Stimulated activated effector memory CD8-positive, alpha-beta T cell treated with anti-CD3 and anti-CD28 coated beads, Interleukin-12 subunit alpha, Interleukin-12 subunit beta, amount 100 ng/mL, for 72 hours (primary cell): ENCODE measurements at regions not wholly inside any gene's neighbourhood (a gene's known extent, or its start where the extent isn't known, plus 50 kb on each side); places are given as distances from the start of the nearest gene placed in this dataset.

Experiments
- ATAC-seq: fragments of 150-1000 bp; cut with Tn5 transposase; 2 replicates; pipeline ENCODE4 v1.10.0; 2021
- DNase-seq, 2 donors: peaks; one replicate each; pipeline ENCODE4 v3.0.0; 2021 to 2022; ENCODE audit warnings: low spot score in 2 of 2
- H3K27ac Mint-ChIP-seq: one replicate; pipeline ENCODE4 v1.8.0; 2022; ENCODE audit warnings: mild to moderate bottlenecking, mixed read lengths
- H3K36me3 Mint-ChIP-seq: one replicate; pipeline ENCODE4 v1.8.0; 2022; ENCODE audit warnings: mild to moderate bottlenecking, mixed read lengths
- H3K4me1 Mint-ChIP-seq: one replicate; pipeline ENCODE4 v1.8.0; 2022; ENCODE audit warnings: mixed read lengths
- H3K4me3 Mint-ChIP-seq: one replicate; pipeline ENCODE4 v1.8.0; 2022; ENCODE audit warnings: mild to moderate bottlenecking, mixed read lengths
- H3K9me3 Mint-ChIP-seq: one replicate; pipeline ENCODE4 v1.8.0; 2022; ENCODE audit warnings: mixed read lengths

GRCh38 chr2:10964052-10964790, 52.5 kb downstream of the KCNF1 start:
- Mint-ChIP-seq H3K4me3 (no peak overlapping the region), H3K36me3 (no peaks in the 10 kb centered on the region), H3K27ac (no peak overlapping the region), H3K9me3 (no peaks in the 10 kb centered on the region), H3K4me1 (no peaks in the 10 kb centered on the region)
- DNase-seq = no peak
- ATAC-seq = no peak

DNA sequence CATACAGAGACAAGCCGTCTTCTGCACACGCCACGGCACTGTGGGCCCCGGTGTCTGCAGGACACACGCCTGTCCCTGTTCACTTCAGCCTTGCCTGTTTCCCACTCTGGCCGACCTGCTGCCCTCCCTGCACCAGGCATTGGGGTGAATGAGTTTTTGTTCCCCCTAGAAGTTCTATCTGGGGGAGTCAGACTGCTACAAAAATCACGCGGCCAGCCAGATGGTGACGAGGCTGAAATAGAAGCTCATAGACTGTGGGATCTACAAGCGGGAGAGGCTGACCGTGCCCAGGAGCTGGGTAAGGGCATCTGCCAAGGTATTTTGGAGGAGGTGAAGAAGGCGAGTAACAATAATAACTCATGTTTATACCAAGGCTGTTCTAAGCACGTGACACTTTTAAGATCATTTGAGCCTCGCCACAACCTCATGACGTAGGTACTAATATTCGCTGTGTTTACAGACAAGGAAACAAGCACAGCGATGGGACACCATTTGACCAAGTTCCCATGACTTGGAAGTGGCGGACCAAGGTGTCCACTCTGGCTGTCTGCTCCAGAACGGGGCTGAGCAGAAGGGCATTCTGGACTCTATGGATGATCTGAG, 53.6 kb downstream of the KCNF1 start:
- no peak for DNase-seq
- H3K4me3 Mint-ChIP-seq = no peak overlapping the region
- H3K4me1 Mint-ChIP-seq = no peaks in the 10 kb centered on the region
- no peaks in the 10 kb centered on the region for H3K36me3 Mint-ChIP-seq
- H3K9me3 Mint-ChIP-seq = no peaks in the 10 kb centered on the region
- no peak overlapping the region for H3K27ac Mint-ChIP-seq
- no peak for ATAC-seq

- no peak for DNase-seq
- H3K4me1 Mint-ChIP-seq = no peaks in the 10 kb centered on the region
- H3K4me3 Mint-ChIP-seq = no peak overlapping the region
- H3K36me3 Mint-ChIP-seq = no peaks in the 10 kb centered on the region
- no peak for ATAC-seq
- H3K27ac Mint-ChIP-seq = no peak overlapping the region
- no peaks in the 10 kb centered on the region for H3K9me3 Mint-ChIP-seq
Measured at GRCh38 chr2:10966056-10966455, 54.3 kb downstream of the KCNF1 start.

- no peaks in the 10 kb centered on the region for H3K9me3 Mint-ChIP-seq
- no peak for DNase-seq
- H3K4me3 Mint-ChIP-seq = no peak overlapping the region
- ATAC-seq = no peak
- H3K27ac Mint-ChIP-seq = no peak overlapping the region
- H3K36me3 Mint-ChIP-seq = no peaks in the 10 kb centered on the region
- no peaks in the 10 kb centered on the region for H3K4me1 Mint-ChIP-seq
Measured at GRCh38 chr2:10966741-10967140, 55.0 kb downstream of the KCNF1 start.

- no peak overlapping the region for H3K27ac Mint-ChIP-seq
- DNase-seq = no peak
- H3K9me3 Mint-ChIP-seq = no peaks in the 10 kb centered on the region
- H3K36me3 Mint-ChIP-seq = no peaks in the 10 kb centered on the region
- no peaks in the 10 kb centered on the region for H3K4me1 Mint-ChIP-seq
- no peak for ATAC-seq
- no peak overlapping the region for H3K4me3 Mint-ChIP-seq
Measured at GRCh38 chr2:10968176-10968575, 56.4 kb downstream of the KCNF1 start.

- H3K4me3 Mint-ChIP-seq = no peak overlapping the region
- H3K36me3 Mint-ChIP-seq = no peaks in the 10 kb centered on the region
- no peak overlapping the region for H3K27ac Mint-ChIP-seq
- H3K9me3 Mint-ChIP-seq = no peaks in the 10 kb centered on the region
- no peak for ATAC-seq
- no peak for DNase-seq
- H3K4me1 Mint-ChIP-seq = no peaks in the 10 kb centered on the region
Measured at GRCh38 chr2:10970666-10971065, 58.9 kb downstream of the KCNF1 start.

GRCh38 chr2:10971161-10971887, 59.6 kb downstream of the KCNF1 start:
- Mint-ChIP-seq H3K36me3 (no peaks in the 10 kb centered on the region), H3K4me1 (no peaks in the 10 kb centered on the region), H3K9me3 (no peaks in the 10 kb centered on the region), H3K27ac (no peak overlapping the region), H3K4me3 (no peak overlapping the region)
- ATAC-seq (no peak), DNase-seq (no peak)

GRCh38 chr2:10971888-10972260, 60.1 kb downstream of the KCNF1 start:
- Mint-ChIP-seq H3K4me1 (no peaks in the 10 kb centered on the region), H3K4me3 (no peak overlapping the region), H3K9me3 (no peaks in the 10 kb centered on the region), H3K27ac (no peak overlapping the region), H3K36me3 (no peaks in the 10 kb centered on the region)
- no peak for DNase-seq
- no peak for ATAC-seq

DNA sequence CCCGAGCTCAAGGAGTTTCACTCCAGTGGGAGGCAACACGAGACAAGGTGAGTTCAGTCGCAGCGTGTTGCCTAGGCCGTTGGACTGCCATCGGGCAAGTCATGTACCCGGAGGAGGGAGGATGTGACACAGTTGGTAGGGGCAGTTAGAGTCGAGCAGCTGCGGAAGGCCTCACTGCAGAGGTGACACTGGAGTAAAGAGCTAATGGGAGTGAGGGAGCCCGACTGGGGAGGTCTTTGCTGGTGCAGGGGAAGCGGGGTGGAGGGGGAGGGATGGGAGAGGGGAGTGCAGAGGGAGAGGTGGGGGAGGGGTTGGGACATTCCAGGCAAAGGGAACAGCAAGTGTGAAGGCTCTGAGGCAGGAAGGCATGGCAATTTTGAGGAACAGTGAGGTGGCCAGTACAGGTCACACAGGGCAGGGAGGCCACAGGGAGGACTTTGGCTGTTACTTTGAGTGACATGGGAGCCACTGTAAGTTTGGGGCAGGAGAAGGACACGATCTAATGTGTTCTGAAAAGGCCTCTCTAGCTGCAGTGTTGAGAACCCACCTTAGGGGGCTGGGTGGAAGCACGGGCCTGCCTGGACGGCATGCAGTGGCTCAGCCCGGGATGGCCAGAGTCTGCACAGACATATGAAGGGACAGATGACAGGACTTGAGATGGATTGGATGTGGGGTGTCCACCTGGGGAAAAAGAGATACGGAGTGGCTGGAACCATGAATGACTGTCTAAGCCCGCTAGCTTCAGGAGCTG, 61.1 kb downstream of the KCNF1 start:
- no peaks in the 10 kb centered on the region for H3K36me3 Mint-ChIP-seq
- DNase-seq (no peak), ATAC-seq (no peak)
- H3K4me1 Mint-ChIP-seq = no peaks in the 10 kb centered on the region
- H3K4me3 Mint-ChIP-seq = no peak overlapping the region
- no peaks in the 10 kb centered on the region for H3K9me3 Mint-ChIP-seq
- H3K27ac Mint-ChIP-seq = no peak overlapping the region

- DNase-seq (no peak), ATAC-seq (no peak)
- Mint-ChIP-seq H3K9me3 (no peaks in the 10 kb centered on the region), H3K4me3 (no peak overlapping the region), H3K4me1 (no peaks in the 10 kb centered on the region), H3K36me3 (no peaks in the 10 kb centered on the region), H3K27ac (no peak overlapping the region)
Measured at GRCh38 chr2:10973766-10974165, 62.0 kb downstream of the KCNF1 start.

DNA sequence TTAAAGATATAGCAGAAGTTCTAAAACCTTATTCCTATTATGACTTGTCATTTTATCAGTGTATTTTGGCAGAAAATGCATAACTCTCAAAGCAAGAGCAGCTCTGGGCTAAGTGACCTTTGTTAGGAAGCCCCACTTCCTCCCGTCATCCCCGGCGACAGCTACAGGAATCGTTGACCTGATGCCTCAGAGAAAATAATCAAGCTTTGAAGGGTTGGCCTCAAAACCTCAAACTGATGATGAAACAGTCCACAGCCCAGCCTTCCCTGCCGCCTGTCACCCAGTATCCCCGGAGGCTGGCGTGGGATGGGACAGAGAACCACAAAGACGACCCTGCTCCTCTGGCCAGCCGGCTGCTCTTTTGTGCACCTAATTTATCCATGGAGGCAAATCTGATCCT, 65.3 kb downstream of the KCNF1 start:
- no peaks in the 10 kb centered on the region for H3K9me3 Mint-ChIP-seq
- ATAC-seq (no peak), DNase-seq (no peak)
- H3K4me3 Mint-ChIP-seq = no peak overlapping the region
- H3K27ac Mint-ChIP-seq = no peak overlapping the region
- H3K4me1 Mint-ChIP-seq = no peaks in the 10 kb centered on the region
- H3K36me3 Mint-ChIP-seq = no peaks in the 10 kb centered on the region

DNA sequence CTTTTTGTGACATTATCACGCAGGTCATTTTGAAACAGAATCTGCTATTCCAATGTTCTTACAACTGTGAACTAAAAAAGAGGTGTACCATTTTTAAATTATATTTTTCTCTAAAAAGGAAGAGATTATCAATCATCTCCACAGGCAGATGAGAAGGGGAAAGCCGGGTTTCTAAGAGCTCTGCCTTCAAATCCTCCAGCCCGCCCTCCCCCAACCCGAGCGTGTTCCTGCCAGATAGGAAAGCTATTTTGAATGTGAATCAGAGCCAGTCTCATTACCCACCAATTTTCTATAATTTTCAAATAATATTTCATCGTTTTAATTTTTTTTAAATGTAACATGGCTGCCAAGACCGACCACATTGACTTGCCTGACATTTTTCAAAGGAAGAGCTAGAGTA, 65.9 kb downstream of the KCNF1 start:
- no peaks in the 10 kb centered on the region for H3K4me1 Mint-ChIP-seq
- H3K36me3 Mint-ChIP-seq = no peaks in the 10 kb centered on the region
- DNase-seq (no peak), ATAC-seq (no peak)
- no peak overlapping the region for H3K4me3 Mint-ChIP-seq
- no peaks in the 10 kb centered on the region for H3K9me3 Mint-ChIP-seq
- H3K27ac Mint-ChIP-seq = no peak overlapping the region

- H3K36me3 Mint-ChIP-seq = no peaks in the 10 kb centered on the region
- no peak overlapping the region for H3K27ac Mint-ChIP-seq
- H3K4me1 Mint-ChIP-seq = no peaks in the 10 kb centered on the region
- no peak overlapping the region for H3K4me3 Mint-ChIP-seq
- ATAC-seq (no peak), DNase-seq (no peak)
- H3K9me3 Mint-ChIP-seq = no peaks in the 10 kb centered on the region
Measured at GRCh38 chr2:10978090-10978670, 66.4 kb downstream of the KCNF1 start.

- ATAC-seq = no peak
- no peaks in the 10 kb centered on the region for H3K4me1 Mint-ChIP-seq
- no peak for DNase-seq
- no peak overlapping the region for H3K27ac Mint-ChIP-seq
- H3K4me3 Mint-ChIP-seq = no peak overlapping the region
- no peaks in the 10 kb centered on the region for H3K36me3 Mint-ChIP-seq
- no peaks in the 10 kb centered on the region for H3K9me3 Mint-ChIP-seq
Measured at GRCh38 chr2:10980071-10980470, 68.3 kb downstream of the KCNF1 start.

DNA sequence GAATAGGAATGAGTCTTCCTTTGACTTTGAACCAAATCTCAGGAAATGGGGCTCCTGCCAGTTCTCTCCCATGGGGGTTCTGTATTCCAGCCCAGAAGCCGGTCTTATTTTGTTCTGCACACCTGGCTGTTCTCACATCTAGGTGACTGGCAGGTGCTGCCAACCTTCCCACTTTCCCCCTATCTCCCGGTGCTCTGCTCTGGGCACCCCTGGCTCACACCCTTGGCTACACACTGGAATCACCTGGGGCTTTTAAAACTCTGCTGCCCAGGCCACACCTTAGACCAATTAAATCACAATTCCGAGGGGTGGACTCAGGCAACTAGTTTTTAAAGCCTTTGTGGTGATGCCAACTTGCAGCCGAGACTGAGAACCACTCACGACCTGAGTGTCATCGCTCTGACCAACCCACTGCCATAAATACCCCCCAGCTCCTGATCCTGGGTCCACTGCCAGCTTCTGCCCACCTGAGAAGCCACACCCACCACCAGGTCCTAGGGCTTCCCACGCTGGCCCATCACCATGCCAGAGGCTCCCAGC, 69.2 kb downstream of the KCNF1 start:
- Mint-ChIP-seq H3K27ac (no peak overlapping the region), H3K4me3 (no peak overlapping the region), H3K4me1 (no peaks in the 10 kb centered on the region), H3K36me3 (no peaks in the 10 kb centered on the region), H3K9me3 (no peaks in the 10 kb centered on the region)
- DNase-seq (no peak), ATAC-seq (no peak)
